Right lobe of liver (tissue), 4 donors: ENCODE measurements at regions not wholly inside any gene's neighbourhood (a gene's known extent, or its start where the extent isn't known, plus 50 kb on each side); places are given as distances from the start of the nearest gene placed in this dataset.

Source experiments
- CTCF ChIP-seq, 4 donors: fragments of 200-600 bp in 3 of 4; fragments of 450-650 bp in 1 of 4; IDR thresholded peaks; one replicate each; pipeline versions ENCODE4 v1.5.1 to v1.8.0; 2016 to 2022; ENCODE audit warnings: antibody characterized with exemption in 4 of 4, mild to moderate bottlenecking in 2 of 4
- POLR2A ChIP-seq: fragments of 450-650 bp; IDR thresholded peaks from one replicate; pipeline ENCODE4 v1.6.1; 2017; ENCODE audit warnings: antibody characterized with exemption, mild to moderate bottlenecking
- donor health status: DM: no; HTN: no; CAD: no.
- donor health status: DM: no; HTN: no; CAD: no.
- donor health status: DM: no; HTN: yes; CAD: no.

GRCh38 chr15:37693926-37694325 is 240.5 kb upstream of the TMCO5A start:
- no peak for TF ChIP-seq POLR2A
- no peak for TF ChIP-seq CTCF (IDR thresholded peaks at IDR 0.05)
